Activated naive CD4-positive, alpha-beta T cell treated with anti-CD3 and anti-CD28 coated beads, Interleukin-2, amount 50 U/mL, for 24 hours (primary cell): ENCODE measurements at regions not wholly inside any gene's neighbourhood (a gene's known extent, or its start where the extent isn't known, plus 50 kb on each side); places are given as distances from the start of the nearest gene placed in this dataset.

ENCODE experiments used
- H3K27ac Mint-ChIP-seq: one replicate; pipeline ENCODE4 v1.8.0; 2021; ENCODE audit warnings: mild to moderate bottlenecking, mixed read lengths
- H3K27me3 Mint-ChIP-seq: one replicate; pipeline ENCODE4 v1.8.0; 2021; ENCODE audit warnings: mixed read lengths
- H3K36me3 Mint-ChIP-seq: one replicate; pipeline ENCODE4 v1.8.0; 2021; ENCODE audit warnings: mixed read lengths
- H3K4me1 Mint-ChIP-seq: one replicate; pipeline ENCODE4 v1.8.0; 2021; ENCODE audit warnings: mixed read lengths
- H3K4me3 Mint-ChIP-seq: one replicate; pipeline ENCODE4 v1.8.0; 2021; ENCODE audit warnings: mild to moderate bottlenecking, mixed read lengths
- H3K9me3 Mint-ChIP-seq: one replicate; pipeline ENCODE4 v1.8.0; 2021; ENCODE audit warnings: mixed read lengths

GRCh38 chr3:164192974-164193373 lies 885.3 kb downstream of the SI start:
- H3K4me1 Mint-ChIP-seq, result no peaks in the 10 kb centered on the region
- H3K27me3 Mint-ChIP-seq, result no peaks in the 10 kb centered on the region
- H3K9me3 Mint-ChIP-seq, result peaks cover 5% of the 10 kb centered on the region
- no peaks in the 10 kb centered on the region for H3K36me3 Mint-ChIP-seq
- H3K27ac Mint-ChIP-seq, result no peak overlapping the region
- no peak overlapping the region for H3K4me3 Mint-ChIP-seq

- Mint-ChIP-seq H3K36me3 (no peaks in the 10 kb centered on the region), H3K27me3 (no peaks in the 10 kb centered on the region), H3K4me1 (no peaks in the 10 kb centered on the region), H3K4me3 (no peak overlapping the region), H3K9me3 (peaks cover 2% of the 10 kb centered on the region), H3K27ac (no peak overlapping the region)
Measured at GRCh38 chr3:164190566-164190965, 887.7 kb downstream of the SI start.

DNA sequence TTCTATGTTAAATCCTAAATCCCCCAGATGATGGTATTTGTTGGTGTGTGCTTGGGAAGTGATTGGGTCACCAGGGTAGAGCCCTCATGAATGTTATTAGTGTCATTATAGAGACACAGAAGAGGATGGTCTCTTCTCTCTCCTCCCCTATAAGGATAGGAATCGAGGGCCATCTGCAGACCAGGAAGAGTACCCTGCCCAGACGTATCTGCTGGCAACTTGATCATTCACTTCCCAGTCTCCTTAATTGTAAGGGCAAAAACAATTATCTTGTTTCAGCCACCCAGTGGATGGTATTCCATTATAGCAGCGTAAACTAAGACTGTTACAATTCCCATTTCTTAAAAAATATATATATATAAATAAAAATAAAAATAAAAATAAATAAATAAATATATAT lies 892.2 kb downstream of the SI start:
- no peaks in the 10 kb centered on the region for H3K4me1 Mint-ChIP-seq
- no peak overlapping the region for H3K4me3 Mint-ChIP-seq
- peaks cover 18% of the 10 kb centered on the region for H3K9me3 Mint-ChIP-seq
- no peak overlapping the region for H3K27ac Mint-ChIP-seq
- H3K27me3 Mint-ChIP-seq, result no peaks in the 10 kb centered on the region
- no peaks in the 10 kb centered on the region for H3K36me3 Mint-ChIP-seq

DNA sequence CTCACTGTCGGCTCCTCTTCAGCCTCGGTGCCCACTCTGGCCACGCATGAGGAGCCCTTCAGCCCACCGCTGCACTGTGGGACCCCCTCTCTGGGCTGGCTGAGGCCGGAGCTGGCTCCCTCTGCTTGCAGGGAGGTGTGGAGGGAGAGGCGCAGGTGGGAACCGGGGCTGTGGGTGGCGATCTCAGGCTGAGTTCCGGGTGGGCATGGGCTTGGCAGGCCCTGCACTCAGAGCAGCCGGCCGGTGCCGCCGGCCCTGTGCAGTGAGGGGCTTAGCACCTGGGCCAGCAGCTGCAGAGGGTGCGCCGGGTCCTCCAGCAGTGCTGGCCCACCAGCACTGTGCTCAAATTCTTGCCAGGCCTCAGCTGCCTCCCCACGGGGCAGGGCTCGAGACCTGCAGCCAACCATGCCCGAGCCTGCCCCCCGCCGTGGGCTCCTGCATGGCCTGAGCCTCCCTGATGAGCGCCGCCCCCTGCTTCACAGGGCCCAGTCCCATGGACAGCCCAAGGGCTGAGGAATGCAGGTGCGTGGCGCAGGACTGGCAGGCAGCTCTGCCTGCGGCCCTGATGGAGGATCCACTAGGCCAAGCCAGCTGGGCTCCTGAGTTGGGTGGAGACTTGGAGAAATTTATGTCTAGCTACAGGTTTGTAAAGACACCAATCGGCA lies 899.1 kb downstream of the SI start:
- H3K27ac Mint-ChIP-seq, result no peak overlapping the region
- H3K27me3 Mint-ChIP-seq, result no peaks in the 10 kb centered on the region
- H3K36me3 Mint-ChIP-seq, result no peaks in the 10 kb centered on the region
- H3K4me3 Mint-ChIP-seq, result no peak overlapping the region
- H3K4me1 Mint-ChIP-seq, result no peaks in the 10 kb centered on the region
- H3K9me3 Mint-ChIP-seq, result peaks cover 11% of the 10 kb centered on the region

- Mint-ChIP-seq H3K36me3 (no peaks in the 10 kb centered on the region), H3K4me3 (no peak overlapping the region), H3K9me3 (no peaks in the 10 kb centered on the region), H3K27ac (no peak overlapping the region), H3K27me3 (no peaks in the 10 kb centered on the region), H3K4me1 (no peaks in the 10 kb centered on the region)
Measured at GRCh38 chr3:164174059-164174458, 904.2 kb downstream of the SI start.

DNA sequence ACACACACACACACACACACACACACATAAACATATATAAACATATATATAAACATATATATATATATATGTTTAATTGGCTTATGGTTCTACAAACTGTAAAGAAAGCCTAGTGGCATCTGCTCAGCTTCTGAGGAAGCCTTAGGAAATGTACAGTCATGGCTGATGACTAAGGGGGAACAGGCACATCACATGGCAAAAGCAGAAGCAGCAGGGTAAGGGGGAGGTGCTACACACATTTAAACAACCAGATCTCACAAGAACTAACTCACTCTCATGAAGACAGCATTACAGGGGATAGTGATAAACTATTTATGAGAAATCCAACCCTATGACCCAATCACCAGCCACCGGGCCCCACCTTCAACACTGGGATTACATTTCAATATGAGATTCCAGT lies 922.9 kb downstream of the SI start:
- H3K4me3 Mint-ChIP-seq, result no peak overlapping the region
- no peak overlapping the region for H3K27ac Mint-ChIP-seq
- no peaks in the 10 kb centered on the region for H3K27me3 Mint-ChIP-seq
- no peaks in the 10 kb centered on the region for H3K4me1 Mint-ChIP-seq
- H3K36me3 Mint-ChIP-seq, result peaks cover 1% of the 10 kb centered on the region
- H3K9me3 Mint-ChIP-seq, result peaks cover 22% of the 10 kb centered on the region

GRCh38 chr3:164144824-164145223 lies 933.5 kb downstream of the SI start:
- H3K27ac Mint-ChIP-seq, result no peak overlapping the region
- H3K36me3 Mint-ChIP-seq, result no peaks in the 10 kb centered on the region
- H3K27me3 Mint-ChIP-seq, result no peaks in the 10 kb centered on the region
- peaks cover 18% of the 10 kb centered on the region for H3K9me3 Mint-ChIP-seq
- H3K4me1 Mint-ChIP-seq, result no peaks in the 10 kb centered on the region
- no peak overlapping the region for H3K4me3 Mint-ChIP-seq

GRCh38 chr3:164132878-164133277 lies 945.4 kb downstream of the SI start:
- no peaks in the 10 kb centered on the region for H3K4me1 Mint-ChIP-seq
- no peaks in the 10 kb centered on the region for H3K27me3 Mint-ChIP-seq
- peaks cover 7% of the 10 kb centered on the region for H3K9me3 Mint-ChIP-seq
- no peak overlapping the region for H3K27ac Mint-ChIP-seq
- no peaks in the 10 kb centered on the region for H3K36me3 Mint-ChIP-seq
- no peak overlapping the region for H3K4me3 Mint-ChIP-seq

- Mint-ChIP-seq H3K27me3 (no peaks in the 10 kb centered on the region), H3K36me3 (no peaks in the 10 kb centered on the region), H3K4me1 (no peaks in the 10 kb centered on the region), H3K27ac (no peak overlapping the region), H3K9me3 (peaks cover 5% of the 10 kb centered on the region), H3K4me3 (no peak overlapping the region)
Measured at GRCh38 chr3:164113371-164114332, 964.6 kb downstream of the SI start.

DNA sequence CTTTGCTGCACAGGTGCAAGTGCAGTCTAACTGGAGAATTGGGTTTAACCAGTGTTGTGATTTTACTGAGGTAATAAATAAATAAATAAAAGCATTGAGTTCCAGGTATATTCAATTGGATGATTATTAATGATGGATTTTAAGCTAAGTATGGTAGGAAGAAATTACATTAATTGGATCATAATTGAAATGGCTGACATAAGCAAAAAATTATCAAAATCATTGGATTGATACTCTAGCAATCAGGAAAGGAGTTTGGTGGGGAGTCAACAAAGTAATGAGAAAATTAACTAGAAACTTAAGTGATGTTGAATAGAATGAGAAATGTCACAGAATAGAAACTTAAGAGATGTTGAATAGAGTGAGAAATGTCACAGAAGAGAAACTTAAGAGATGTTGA lies 981.9 kb downstream of the SI start:
- Mint-ChIP-seq H3K27me3 (no peaks in the 10 kb centered on the region), H3K36me3 (no peaks in the 10 kb centered on the region), H3K9me3 (peaks cover under 1% of the 10 kb centered on the region), H3K4me3 (no peak overlapping the region), H3K27ac (no peak overlapping the region), H3K4me1 (no peaks in the 10 kb centered on the region)

DNA sequence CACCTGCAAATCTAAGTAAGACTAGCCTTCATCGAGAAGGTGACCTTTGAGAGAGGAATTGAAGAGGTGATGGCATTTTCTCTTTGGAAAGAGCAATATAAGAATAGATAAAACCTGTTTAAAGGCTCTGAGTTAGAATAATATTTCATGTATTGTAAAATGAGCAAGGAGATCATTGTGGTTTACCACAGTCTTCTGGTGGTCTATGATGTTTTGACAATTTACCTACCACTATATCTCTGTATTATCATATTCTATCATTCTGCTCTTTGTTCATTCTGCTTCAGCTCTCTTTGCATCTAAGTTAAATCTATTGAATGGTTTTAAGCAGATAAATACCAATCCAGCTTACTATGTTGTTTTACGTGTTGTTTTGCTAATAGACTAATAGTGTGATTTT lies 982.3 kb downstream of the SI start:
- H3K4me1 Mint-ChIP-seq, result no peaks in the 10 kb centered on the region
- no peaks in the 10 kb centered on the region for H3K36me3 Mint-ChIP-seq
- H3K9me3 Mint-ChIP-seq, result peaks cover 5% of the 10 kb centered on the region
- no peaks in the 10 kb centered on the region for H3K27me3 Mint-ChIP-seq
- H3K4me3 Mint-ChIP-seq, result no peak overlapping the region
- H3K27ac Mint-ChIP-seq, result no peak overlapping the region

GRCh38 chr3:164095279-164095678 lies 983.0 kb downstream of the SI start:
- Mint-ChIP-seq H3K27ac (no peak overlapping the region), H3K4me1 (no peaks in the 10 kb centered on the region), H3K36me3 (no peaks in the 10 kb centered on the region), H3K9me3 (peaks cover 7% of the 10 kb centered on the region), H3K4me3 (no peak overlapping the region), H3K27me3 (no peaks in the 10 kb centered on the region)

DNA sequence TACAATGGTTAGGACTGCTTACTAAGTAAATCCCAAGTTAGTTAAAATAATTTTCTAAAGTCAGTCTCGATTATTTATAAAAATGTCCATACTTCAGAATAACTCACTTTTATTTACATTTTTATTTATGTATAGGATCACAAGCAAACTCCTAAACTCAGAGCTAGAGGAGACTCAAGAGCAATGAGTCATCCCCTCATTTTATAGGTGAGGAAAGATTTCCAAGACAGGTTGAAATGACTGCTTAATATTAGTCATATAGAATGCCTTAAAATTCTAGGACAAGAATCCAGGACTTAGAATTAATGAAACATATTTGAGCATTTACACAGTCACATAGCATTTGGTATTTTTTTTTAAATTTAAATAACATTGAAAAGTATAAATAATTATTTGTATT lies 983.8 kb downstream of the SI start:
- Mint-ChIP-seq H3K27me3 (no peaks in the 10 kb centered on the region), H3K4me1 (no peaks in the 10 kb centered on the region), H3K4me3 (no peak overlapping the region), H3K9me3 (peaks cover 7% of the 10 kb centered on the region), H3K36me3 (no peaks in the 10 kb centered on the region), H3K27ac (no peak overlapping the region)

DNA sequence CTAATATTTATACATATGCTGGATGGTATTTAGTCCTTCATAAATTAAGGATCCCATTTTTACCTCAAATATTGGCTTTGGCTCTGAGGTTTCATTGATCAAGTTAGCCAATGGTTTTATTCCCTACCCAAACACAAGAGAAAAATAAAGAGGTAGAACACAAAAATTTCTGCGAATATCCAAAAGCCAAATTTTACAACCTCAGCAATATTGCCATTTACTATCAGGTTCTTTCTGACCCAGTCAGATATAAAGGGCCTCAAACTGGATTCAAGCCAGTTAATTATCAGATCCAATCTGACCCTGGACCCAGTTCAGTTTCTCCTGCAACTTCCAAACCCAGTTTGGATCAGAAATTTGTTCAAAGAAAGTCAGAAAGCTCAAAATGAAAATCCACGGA lies 998.1 kb downstream of the SI start:
- Mint-ChIP-seq H3K9me3 (peaks cover 8% of the 10 kb centered on the region), H3K4me1 (no peaks in the 10 kb centered on the region), H3K27ac (no peak overlapping the region), H3K27me3 (no peaks in the 10 kb centered on the region), H3K4me3 (no peak overlapping the region), H3K36me3 (no peaks in the 10 kb centered on the region)

DNA sequence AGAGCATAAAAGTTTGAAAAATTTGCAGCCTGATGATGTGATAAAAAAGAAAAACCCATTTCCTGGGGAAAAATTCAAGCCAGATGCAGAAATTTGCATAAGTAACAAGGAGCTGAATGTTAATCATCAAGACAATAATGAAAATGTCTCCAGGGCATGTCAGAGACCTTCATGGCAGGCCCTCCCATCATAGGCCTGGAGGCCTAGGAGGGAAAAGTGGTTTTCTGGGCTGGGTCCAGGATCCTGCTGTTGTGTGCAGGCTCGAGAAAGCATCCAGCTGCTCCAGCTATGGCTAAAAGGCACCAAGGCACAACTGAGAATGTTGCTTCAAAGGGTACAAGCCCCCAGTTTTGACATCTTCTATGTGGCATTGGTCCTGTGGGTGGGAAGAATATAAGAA lies 1014.0 kb downstream of the SI start:
- H3K27me3 Mint-ChIP-seq, result no peaks in the 10 kb centered on the region
- peaks cover 8% of the 10 kb centered on the region for H3K9me3 Mint-ChIP-seq
- no peaks in the 10 kb centered on the region for H3K36me3 Mint-ChIP-seq
- H3K4me1 Mint-ChIP-seq, result no peaks in the 10 kb centered on the region
- H3K4me3 Mint-ChIP-seq, result no peak overlapping the region
- H3K27ac Mint-ChIP-seq, result no peak overlapping the region

- no peak overlapping the region for H3K4me3 Mint-ChIP-seq
- peaks cover 15% of the 10 kb centered on the region for H3K9me3 Mint-ChIP-seq
- H3K27me3 Mint-ChIP-seq, result no peaks in the 10 kb centered on the region
- no peaks in the 10 kb centered on the region for H3K36me3 Mint-ChIP-seq
- no peak overlapping the region for H3K27ac Mint-ChIP-seq
- no peaks in the 10 kb centered on the region for H3K4me1 Mint-ChIP-seq
Measured at GRCh38 chr3:164060923-164061322, 1017.4 kb downstream of the SI start.
